CD4-positive, CD25-positive, alpha-beta regulatory T cell (primary cell): ENCODE measurements at regions not wholly inside any gene's neighbourhood (a gene's known extent, or its start where the extent isn't known, plus 50 kb on each side); places are given as distances from the start of the nearest gene placed in this dataset.

Source experiments
- ATAC-seq, 2 donors: fragments of 150-1000 bp; cut with Tn5 transposase; one replicate each; pipeline ENCODE4 v1.10.0; 2021; ENCODE audit warnings: low read depth in 2 of 2, moderate number of reproducible peaks in 2 of 2, moderate library complexity in 1 of 2
- DNase-seq, 3 donors: peaks; one replicate each; pipeline versions ENCODE4 v3.0.0 to v3.0.0-alpha.2; 2012 to 2022; ENCODE audit warnings: mixed read lengths in 1 of 3
- H3K27ac ChIP-seq: one replicate; pipeline ENCODE4 v1.7.0; 2013; ENCODE audit warnings: mild to moderate bottlenecking, low read length; ENCODE audit not compliant: insufficient read depth, poor library complexity, severe bottlenecking
- H3K27me3 ChIP-seq: one replicate; pipeline ENCODE4 v1.7.0; 2013; ENCODE audit warnings: low read length; ENCODE audit not compliant: control insufficient read depth, insufficient read depth
- H3K36me3 ChIP-seq: one replicate; pipeline ENCODE4 v1.7.0; 2013; ENCODE audit warnings: mild to moderate bottlenecking, low read length, moderate library complexity; ENCODE audit not compliant: control insufficient read depth, insufficient read depth
- H3K4me1 ChIP-seq: 2 replicates; pipeline ENCODE4 v1.7.0; 2013; ENCODE audit warnings: mild to moderate bottlenecking, low read length; ENCODE audit not compliant: insufficient read depth, control insufficient read depth, poor library complexity, severe bottlenecking
- H3K4me3 ChIP-seq: one replicate; pipeline ENCODE4 v1.7.0; 2013; ENCODE audit warnings: low read depth, mild to moderate bottlenecking, low read length, moderate library complexity
- H3K9me3 ChIP-seq, 2 experiments: 1 replicate in 1 of 2; 2 replicates in 1 of 2; pipeline ENCODE4 v1.7.0; 2013; ENCODE audit warnings: low read length in 2 of 2, mild to moderate bottlenecking in 1 of 2, moderate library complexity in 1 of 2; ENCODE audit not compliant: control insufficient read depth in 2 of 2
- H3K27ac Mint-ChIP-seq, 3 donors: one replicate each; pipeline ENCODE4 v1.8.0; 2020 to 2022; ENCODE audit warnings: mild to moderate bottlenecking in 3 of 3, mixed read lengths in 3 of 3, moderate library complexity in 2 of 3
- H3K27me3 Mint-ChIP-seq: one replicate; pipeline ENCODE4 v1.8.0; 2022; ENCODE audit warnings: mild to moderate bottlenecking, mixed read lengths
- H3K36me3 Mint-ChIP-seq: one replicate; pipeline ENCODE4 v1.8.0; 2020; ENCODE audit warnings: mixed read lengths
- H3K4me1 Mint-ChIP-seq, 4 donors: one replicate each; pipeline ENCODE4 v1.8.0; 2020 to 2022; ENCODE audit warnings: mixed read lengths in 4 of 4, mild to moderate bottlenecking in 1 of 4
- H3K4me3 Mint-ChIP-seq, 4 donors: one replicate each; pipeline ENCODE4 v1.8.0; 2020 to 2022; ENCODE audit warnings: mild to moderate bottlenecking in 4 of 4, mixed read lengths in 4 of 4, moderate library complexity in 3 of 4
- H3K9me3 Mint-ChIP-seq, 7 donors: one replicate each; pipeline ENCODE4 v1.8.0; 2020 to 2022; ENCODE audit warnings: mixed read lengths in 7 of 7, mild to moderate bottlenecking in 3 of 7, moderate library complexity in 2 of 7

DNA sequence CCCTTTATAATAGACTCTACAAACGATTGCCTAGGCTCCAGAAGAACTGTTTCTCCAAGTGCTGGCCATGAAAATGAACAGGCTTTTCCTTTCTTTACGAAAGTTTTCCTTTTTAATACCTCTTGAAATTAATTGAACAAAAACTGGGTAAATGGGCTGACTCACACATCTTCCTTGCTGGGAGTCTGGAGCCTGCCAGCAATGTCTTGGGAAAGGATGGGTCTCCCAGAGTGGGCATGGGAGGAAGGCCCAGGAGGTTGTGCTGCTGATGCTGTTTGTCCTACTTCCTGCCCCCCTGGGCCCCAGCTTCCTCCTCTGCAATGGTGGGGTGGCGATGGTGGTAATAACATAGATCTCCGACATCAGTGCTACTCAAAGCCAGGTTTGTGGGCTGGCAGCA lies 174.1 kb downstream of the RPS24 start:
- Histone ChIP-seq H3K9me3 (no peaks in the 10 kb centered on the region), H3K27ac (no peak overlapping the region), H3K27me3 (no peaks in the 10 kb centered on the region), H3K4me3 (no peak overlapping the region), H3K36me3 (no peaks in the 10 kb centered on the region), H3K4me1 (no peaks in the 10 kb centered on the region)
- H3K27me3 Mint-ChIP-seq: peaks cover 10% of the 10 kb centered on the region
- peaks cover 0 to 4% (median 0%) of the 10 kb centered on the region in 7 donors for H3K9me3 Mint-ChIP-seq
- ATAC-seq: no peak
- DNase-seq: no peak
- H3K36me3 Mint-ChIP-seq: no peaks in the 10 kb centered on the region
- no peak overlapping the region for H3K27ac Mint-ChIP-seq
- no peak overlapping the region for H3K4me3 Mint-ChIP-seq
- H3K4me1 Mint-ChIP-seq: peaks cover 0 to 11% (median 0%) of the 10 kb centered on the region in 4 donors

DNA sequence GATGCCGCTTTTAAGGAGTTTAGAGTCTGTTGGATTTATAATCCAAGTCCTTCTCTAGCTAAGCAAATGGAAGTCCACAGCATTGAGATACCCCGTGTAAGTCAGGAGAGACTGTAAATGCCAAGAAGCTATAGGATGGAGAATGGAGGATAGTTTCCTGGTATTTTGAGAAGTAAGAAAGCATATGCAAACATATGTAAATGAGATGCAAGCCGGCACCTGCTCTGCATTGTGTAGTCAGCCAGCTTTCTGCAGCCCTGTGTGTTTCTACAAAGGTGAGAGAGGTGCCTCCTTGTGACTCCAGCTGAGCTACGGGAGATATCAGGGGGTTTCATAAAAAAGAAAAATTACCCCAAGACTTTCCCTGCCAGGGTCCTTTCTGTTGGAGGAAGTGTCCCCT lies 176.3 kb downstream of the RPS24 start:
- Mint-ChIP-seq H3K36me3 (no peaks in the 10 kb centered on the region), H3K4me1 (peaks cover 0 to 11% (median 0%) of the 10 kb centered on the region in 4 donors), H3K27ac (peak overlapping the region in 1 of 3 donors; percentile 26), H3K4me3 (no peak overlapping the region), H3K27me3 (peaks cover 14% of the 10 kb centered on the region), H3K9me3 (peaks cover 0 to 2% (median 0%) of the 10 kb centered on the region in 7 donors)
- no peak overlapping the region for H3K4me3 ChIP-seq
- H3K36me3 ChIP-seq: no peaks in the 10 kb centered on the region
- H3K27ac ChIP-seq: no peak overlapping the region
- H3K4me1 ChIP-seq: no peaks in the 10 kb centered on the region
- DNase-seq (no peak), ATAC-seq (no peak)
- H3K27me3 ChIP-seq: no peaks in the 10 kb centered on the region
- H3K9me3 ChIP-seq: no peaks in the 10 kb centered on the region

DNA sequence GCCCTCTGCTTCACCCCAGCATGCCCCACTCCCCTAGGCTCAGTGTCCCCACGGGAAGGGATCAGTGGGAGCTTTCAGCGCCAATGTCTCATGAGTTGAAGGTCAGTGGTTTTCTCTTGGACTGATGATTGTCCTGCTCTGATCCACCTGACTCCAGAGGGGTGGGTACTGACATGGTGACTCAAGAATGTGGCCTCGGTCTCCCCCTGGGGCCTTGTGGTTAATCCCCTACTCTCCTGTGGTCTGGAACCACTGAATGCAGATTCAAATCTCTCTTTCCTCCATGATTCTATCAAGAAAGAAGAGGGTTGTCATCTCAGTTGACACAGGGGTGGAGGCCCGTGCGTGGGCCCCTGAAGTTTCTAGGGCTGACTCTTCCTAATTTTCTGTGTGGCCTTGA lies 176.9 kb downstream of the RPS24 start:
- H3K9me3 ChIP-seq: no peaks in the 10 kb centered on the region
- H3K4me3 ChIP-seq: no peak overlapping the region
- no peak overlapping the region for H3K27ac ChIP-seq
- no peaks in the 10 kb centered on the region for H3K4me1 ChIP-seq
- H3K4me3 Mint-ChIP-seq: no peak overlapping the region
- H3K36me3 Mint-ChIP-seq: no peaks in the 10 kb centered on the region
- DNase-seq: no peak
- peaks cover 0 to 5% (median 0%) of the 10 kb centered on the region in 4 donors for H3K4me1 Mint-ChIP-seq
- H3K27me3 ChIP-seq: no peaks in the 10 kb centered on the region
- H3K9me3 Mint-ChIP-seq: peaks cover 0 to 4% (median 0%) of the 10 kb centered on the region in 7 donors
- ATAC-seq: no peak
- H3K27ac Mint-ChIP-seq: no peak overlapping the region
- no peaks in the 10 kb centered on the region for H3K36me3 ChIP-seq
- H3K27me3 Mint-ChIP-seq: peaks cover 19% of the 10 kb centered on the region

DNA sequence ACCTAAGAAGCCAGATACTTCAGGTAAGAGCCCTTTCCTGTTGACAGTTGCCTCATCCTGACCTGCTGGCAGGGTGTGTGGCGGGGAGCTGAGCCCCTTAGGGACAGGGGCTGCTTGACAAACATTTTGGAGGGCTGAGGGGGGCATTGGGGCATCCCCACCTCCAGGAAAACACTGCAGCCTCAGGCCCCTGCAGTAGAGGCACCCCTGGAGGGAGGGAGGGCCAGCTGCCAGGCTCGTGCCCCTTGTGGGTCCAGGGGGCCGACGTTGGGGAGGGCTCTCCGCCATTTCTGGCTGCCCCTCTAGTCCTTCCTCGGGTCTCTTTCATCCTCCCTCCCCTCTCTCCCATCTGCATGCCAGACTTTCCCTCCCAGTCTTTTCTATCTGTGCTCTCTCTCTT lies 177.3 kb downstream of the RPS24 start:
- Mint-ChIP-seq H3K36me3 (no peaks in the 10 kb centered on the region), H3K27me3 (peaks cover 20% of the 10 kb centered on the region), H3K4me3 (no peak overlapping the region), H3K9me3 (peaks cover 0 to 4% (median 0%) of the 10 kb centered on the region in 7 donors), H3K4me1 (peaks cover 0 to 2% (median 0%) of the 10 kb centered on the region in 4 donors), H3K27ac (no peak overlapping the region)
- Histone ChIP-seq H3K27ac (no peak overlapping the region), H3K9me3 (no peaks in the 10 kb centered on the region), H3K4me3 (no peak overlapping the region), H3K4me1 (no peaks in the 10 kb centered on the region), H3K27me3 (no peaks in the 10 kb centered on the region), H3K36me3 (no peaks in the 10 kb centered on the region)
- ATAC-seq (no peak), DNase-seq (no peak)

DNA sequence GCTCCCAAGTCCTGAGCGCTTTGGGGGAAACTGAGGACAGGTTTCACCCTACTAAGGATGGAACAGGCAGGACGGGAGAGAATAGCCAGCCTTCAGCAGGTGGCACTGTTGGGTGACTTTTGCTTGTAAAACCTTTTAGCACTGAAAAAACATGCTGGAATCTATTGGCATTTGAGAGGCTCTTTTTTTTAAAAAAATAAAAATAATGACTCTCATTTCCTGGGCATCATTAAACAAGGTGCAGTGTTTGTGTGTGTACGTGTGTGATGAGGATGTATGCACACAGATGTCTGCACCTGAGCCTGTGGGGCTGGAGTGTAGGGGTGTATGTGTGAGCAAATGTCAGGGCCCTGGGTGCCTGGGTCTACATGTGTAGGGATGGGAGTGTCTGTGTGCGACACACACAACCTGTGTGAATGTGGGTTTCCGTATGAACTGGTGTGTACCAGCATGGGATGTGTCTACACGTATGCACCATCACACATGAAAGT lies 177.9 kb downstream of the RPS24 start:
- Histone ChIP-seq H3K9me3 (no peaks in the 10 kb centered on the region), H3K36me3 (no peaks in the 10 kb centered on the region), H3K27me3 (no peaks in the 10 kb centered on the region), H3K4me3 (no peak overlapping the region), H3K4me1 (no peaks in the 10 kb centered on the region), H3K27ac (no peak overlapping the region)
- peaks cover 25% of the 10 kb centered on the region for H3K27me3 Mint-ChIP-seq
- ATAC-seq: no peak
- no peaks in the 10 kb centered on the region for H3K4me1 Mint-ChIP-seq
- DNase-seq: peak in 1 of 3 donors; percentile 10
- peaks cover 0 to 4% (median 0%) of the 10 kb centered on the region in 7 donors for H3K9me3 Mint-ChIP-seq
- no peak overlapping the region for H3K27ac Mint-ChIP-seq
- no peaks in the 10 kb centered on the region for H3K36me3 Mint-ChIP-seq
- no peak overlapping the region for H3K4me3 Mint-ChIP-seq

DNA sequence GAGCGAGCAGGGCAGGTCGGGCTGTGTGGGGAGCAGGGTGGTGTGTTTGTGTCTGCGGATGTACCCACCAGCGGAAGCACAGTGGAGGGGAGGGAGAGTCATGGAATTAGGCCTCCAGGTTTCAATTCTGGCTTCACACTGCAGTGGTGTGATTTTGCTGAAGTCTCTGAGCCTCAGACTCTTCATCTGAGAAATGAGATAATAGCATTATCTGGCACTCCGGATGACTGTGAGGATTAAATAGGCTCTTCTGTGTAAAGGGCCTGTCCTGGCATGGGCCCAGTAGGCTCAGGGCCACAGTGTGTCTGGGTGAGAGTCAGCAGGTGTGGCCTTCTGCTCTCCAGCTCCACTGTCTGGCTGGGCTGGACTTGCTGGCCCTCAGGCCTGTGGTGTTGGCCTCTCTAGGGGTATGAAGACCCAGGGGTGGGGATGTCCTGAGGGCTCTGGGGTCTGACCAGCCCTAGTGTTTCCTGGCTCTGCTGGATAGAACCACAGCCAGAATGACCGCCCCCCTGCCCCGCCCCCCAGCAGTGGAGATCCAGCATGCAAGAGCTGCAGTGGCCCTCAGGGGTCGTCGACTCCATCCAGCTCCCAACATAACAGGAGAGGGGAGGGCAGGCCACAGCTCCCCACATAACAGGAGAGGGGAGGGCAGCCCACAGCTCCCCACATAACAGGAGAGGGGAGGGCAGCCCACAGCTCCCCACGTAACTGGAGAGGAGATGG lies 178.6 kb downstream of the RPS24 start:
- Mint-ChIP-seq H3K27me3 (peaks cover 26% of the 10 kb centered on the region), H3K9me3 (peaks cover 0 to 4% (median 0%) of the 10 kb centered on the region in 7 donors), H3K4me1 (no peaks in the 10 kb centered on the region), H3K36me3 (no peaks in the 10 kb centered on the region), H3K4me3 (no peak overlapping the region), H3K27ac (no peak overlapping the region)
- Histone ChIP-seq H3K27me3 (no peaks in the 10 kb centered on the region), H3K4me1 (no peaks in the 10 kb centered on the region), H3K36me3 (no peaks in the 10 kb centered on the region), H3K9me3 (no peaks in the 10 kb centered on the region), H3K27ac (no peak overlapping the region), H3K4me3 (no peak overlapping the region)
- ATAC-seq (no peak), DNase-seq (no peak)

DNA sequence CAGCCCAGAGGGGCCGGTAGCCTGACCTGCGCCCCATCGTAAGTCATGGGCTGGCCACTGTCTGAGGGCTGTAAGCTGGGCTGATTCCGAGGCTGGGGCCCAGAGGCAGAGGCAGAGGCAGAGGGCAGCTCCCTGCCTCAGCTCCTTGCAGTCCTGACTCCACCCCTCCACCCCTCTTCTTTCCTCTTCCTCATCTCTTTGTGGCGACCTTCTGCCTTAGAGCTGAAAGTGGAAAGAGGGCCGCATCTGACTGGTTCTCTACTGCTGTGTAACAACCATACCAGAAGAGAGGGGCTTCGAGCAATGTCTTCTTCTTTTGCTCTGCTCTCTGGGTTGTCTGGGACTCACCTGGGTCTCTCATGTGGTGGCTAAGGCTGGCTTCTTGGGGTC lies 179.1 kb downstream of the RPS24 start:
- H3K36me3 ChIP-seq: no peaks in the 10 kb centered on the region
- DNase-seq (no peak), ATAC-seq (no peak)
- H3K4me3 Mint-ChIP-seq: no peak overlapping the region
- no peak overlapping the region for H3K27ac Mint-ChIP-seq
- H3K27me3 Mint-ChIP-seq: peaks cover 26% of the 10 kb centered on the region
- no peaks in the 10 kb centered on the region for H3K4me1 Mint-ChIP-seq
- H3K27ac ChIP-seq: no peak overlapping the region
- no peak overlapping the region for H3K4me3 ChIP-seq
- no peaks in the 10 kb centered on the region for H3K27me3 ChIP-seq
- no peaks in the 10 kb centered on the region for H3K4me1 ChIP-seq
- H3K36me3 Mint-ChIP-seq: no peaks in the 10 kb centered on the region
- H3K9me3 ChIP-seq: no peaks in the 10 kb centered on the region
- H3K9me3 Mint-ChIP-seq: peaks cover 0 to 4% (median 0%) of the 10 kb centered on the region in 7 donors

DNA sequence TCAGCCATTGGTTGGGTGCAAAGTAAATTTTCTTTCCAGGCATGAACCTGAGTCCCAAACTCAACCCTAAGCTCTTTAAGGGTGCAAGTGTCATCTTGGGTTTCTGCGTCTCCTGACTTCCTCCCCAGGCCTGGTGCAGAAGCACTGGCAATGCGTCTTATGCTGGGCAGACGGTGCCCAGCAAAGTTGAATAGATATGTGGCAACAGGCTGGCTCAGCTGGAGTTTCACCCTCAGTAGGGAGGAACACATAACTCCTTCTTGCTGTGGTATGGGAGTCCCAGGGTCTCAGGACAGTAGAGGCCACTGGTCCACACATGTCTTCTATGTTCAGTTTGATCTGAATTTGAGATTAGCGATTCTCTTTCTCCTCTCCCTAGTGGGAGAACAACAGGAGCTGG lies 181.3 kb downstream of the RPS24 start:
- no peaks in the 10 kb centered on the region for H3K36me3 Mint-ChIP-seq
- H3K27ac Mint-ChIP-seq: peak overlapping the region in 1 of 3 donors; percentile 44
- peaks cover 27% of the 10 kb centered on the region for H3K27me3 Mint-ChIP-seq
- H3K4me3 Mint-ChIP-seq: no peak overlapping the region
- peaks cover 0 to 4% (median 0%) of the 10 kb centered on the region in 7 donors for H3K9me3 Mint-ChIP-seq
- ATAC-seq (no peak), DNase-seq (no peak)
- Histone ChIP-seq H3K27ac (no peak overlapping the region), H3K9me3 (no peaks in the 10 kb centered on the region), H3K4me1 (no peaks in the 10 kb centered on the region), H3K36me3 (no peaks in the 10 kb centered on the region), H3K4me3 (no peak overlapping the region), H3K27me3 (no peaks in the 10 kb centered on the region)
- H3K4me1 Mint-ChIP-seq: no peaks in the 10 kb centered on the region
